ENCODE measurements at regions not wholly inside any gene's neighbourhood (a gene's known extent, or its start where the extent isn't known, plus 50 kb on each side); places are given as distances from the start of the nearest gene placed in this dataset.

DNA sequence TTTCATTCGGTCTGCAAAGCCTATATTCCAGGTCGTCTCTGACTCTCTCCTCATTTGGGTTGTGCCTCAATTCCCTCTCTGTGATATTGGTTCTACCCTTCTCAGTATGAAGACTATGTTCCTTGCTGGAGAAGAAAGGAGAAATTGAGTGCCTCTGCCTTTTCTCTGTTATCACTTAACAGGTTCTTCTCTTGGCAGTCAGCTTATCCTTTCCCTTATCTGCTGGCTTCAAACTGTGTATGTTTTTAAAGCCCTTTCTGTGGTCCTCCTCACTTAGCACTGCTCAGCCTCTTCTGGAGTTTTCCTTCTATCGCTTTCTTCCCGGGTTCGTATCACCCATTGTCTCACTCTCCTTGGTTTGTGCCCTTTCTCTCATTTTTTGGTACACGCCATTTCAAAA lies 65.3 kb upstream of the FSTL1 start:
- TF ChIP-seq, protein P1, sequence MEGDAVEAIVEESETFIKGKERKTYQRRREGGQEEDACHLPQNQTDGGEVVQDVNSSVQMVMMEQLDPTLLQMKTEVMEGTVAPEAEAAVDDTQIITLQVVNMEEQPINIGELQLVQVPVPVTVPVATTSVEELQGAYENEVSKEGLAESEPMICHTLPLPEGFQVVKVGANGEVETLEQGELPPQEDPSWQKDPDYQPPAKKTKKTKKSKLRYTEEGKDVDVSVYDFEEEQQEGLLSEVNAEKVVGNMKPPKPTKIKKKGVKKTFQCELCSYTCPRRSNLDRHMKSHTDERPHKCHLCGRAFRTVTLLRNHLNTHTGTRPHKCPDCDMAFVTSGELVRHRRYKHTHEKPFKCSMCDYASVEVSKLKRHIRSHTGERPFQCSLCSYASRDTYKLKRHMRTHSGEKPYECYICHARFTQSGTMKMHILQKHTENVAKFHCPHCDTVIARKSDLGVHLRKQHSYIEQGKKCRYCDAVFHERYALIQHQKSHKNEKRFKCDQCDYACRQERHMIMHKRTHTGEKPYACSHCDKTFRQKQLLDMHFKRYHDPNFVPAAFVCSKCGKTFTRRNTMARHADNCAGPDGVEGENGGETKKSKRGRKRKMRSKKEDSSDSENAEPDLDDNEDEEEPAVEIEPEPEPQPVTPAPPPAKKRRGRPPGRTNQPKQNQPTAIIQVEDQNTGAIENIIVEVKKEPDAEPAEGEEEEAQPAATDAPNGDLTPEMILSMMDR (IDR thresholded peaks at IDR 0.05): no peak
- no peak for TF ChIP-seq POLR2A (IDR thresholded peaks at IDR 0.05)

Measured in uterus (tissue), 2 donors.